OCI-LY7 (cell line): ENCODE measurements at regions not wholly inside any gene's neighbourhood (a gene's known extent, or its start where the extent isn't known, plus 50 kb on each side); places are given as distances from the start of the nearest gene placed in this dataset.

Experiments
- EZH2phosphoT487 ChIP-seq: fragments of 200-600 bp; sonication (generic); IDR thresholded peaks from 2 replicates; pipeline ENCODE4 v1.6.1; 2018; ENCODE audit warnings: low read depth, borderline replicate concordance, mild to moderate bottlenecking, mixed run types, antibody characterized with exemption, low read length, moderate library complexity, mixed read lengths
- TF ChIP-seq, protein P1 (sequence below): fragments of 200-600 bp; sonication (generic); conservative IDR thresholded peaks from 2 replicates; pipeline ENCODE4 v1.5.1; 2014; ENCODE audit warnings: mild to moderate bottlenecking, antibody characterized with exemption, low read length, moderate library complexity, mixed read lengths

DNA sequence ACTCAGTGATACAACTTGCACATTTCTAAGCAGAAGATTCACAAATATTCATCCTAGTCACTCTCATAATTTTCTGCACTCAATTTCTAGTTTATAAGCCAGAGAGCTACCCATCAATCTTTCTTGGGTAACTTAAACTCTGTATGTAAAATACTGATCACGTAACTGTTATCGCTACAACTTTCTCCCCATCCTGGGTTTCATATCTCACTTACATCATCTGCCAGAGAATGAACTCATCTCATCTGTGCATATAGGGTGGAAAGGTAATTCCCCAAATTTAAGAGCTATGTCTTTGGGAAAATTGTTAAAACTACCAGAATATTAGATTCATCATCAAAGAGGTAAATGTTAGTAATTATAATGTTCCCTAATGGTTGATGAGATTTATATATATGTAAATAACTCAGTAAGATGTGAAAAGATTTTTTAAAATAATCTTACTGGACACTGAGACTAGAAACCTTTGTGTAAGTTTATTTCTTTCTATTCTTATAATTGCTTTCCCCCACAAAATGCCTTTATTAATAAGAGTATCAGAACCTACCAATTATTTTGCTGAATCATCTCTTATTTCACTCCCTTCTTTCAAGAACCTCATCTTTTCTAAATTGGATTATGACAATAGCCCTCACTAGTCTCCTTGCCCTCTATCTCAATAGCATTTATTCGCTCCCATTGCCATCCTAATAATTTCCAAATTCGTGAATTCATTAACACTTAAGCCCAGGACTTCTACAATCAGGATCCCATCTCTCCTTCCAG, 729.0 kb downstream of the EPHA4 start:
- TF ChIP-seq, protein P1, sequence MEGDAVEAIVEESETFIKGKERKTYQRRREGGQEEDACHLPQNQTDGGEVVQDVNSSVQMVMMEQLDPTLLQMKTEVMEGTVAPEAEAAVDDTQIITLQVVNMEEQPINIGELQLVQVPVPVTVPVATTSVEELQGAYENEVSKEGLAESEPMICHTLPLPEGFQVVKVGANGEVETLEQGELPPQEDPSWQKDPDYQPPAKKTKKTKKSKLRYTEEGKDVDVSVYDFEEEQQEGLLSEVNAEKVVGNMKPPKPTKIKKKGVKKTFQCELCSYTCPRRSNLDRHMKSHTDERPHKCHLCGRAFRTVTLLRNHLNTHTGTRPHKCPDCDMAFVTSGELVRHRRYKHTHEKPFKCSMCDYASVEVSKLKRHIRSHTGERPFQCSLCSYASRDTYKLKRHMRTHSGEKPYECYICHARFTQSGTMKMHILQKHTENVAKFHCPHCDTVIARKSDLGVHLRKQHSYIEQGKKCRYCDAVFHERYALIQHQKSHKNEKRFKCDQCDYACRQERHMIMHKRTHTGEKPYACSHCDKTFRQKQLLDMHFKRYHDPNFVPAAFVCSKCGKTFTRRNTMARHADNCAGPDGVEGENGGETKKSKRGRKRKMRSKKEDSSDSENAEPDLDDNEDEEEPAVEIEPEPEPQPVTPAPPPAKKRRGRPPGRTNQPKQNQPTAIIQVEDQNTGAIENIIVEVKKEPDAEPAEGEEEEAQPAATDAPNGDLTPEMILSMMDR: no peak
- no peak for TF ChIP-seq EZH2phosphoT487
